HG03095 (cell line): ENCODE measurements at regions not wholly inside any gene's neighbourhood (a gene's known extent, or its start where the extent isn't known, plus 50 kb on each side); places are given as distances from the start of the nearest gene placed in this dataset.
"Not testable (repeated sequence)": the region's sequence is repeated elsewhere in the genome, so short reads cannot be mapped to it uniquely, and the experiment has no call there.

ENCODE experiments used
- ATAC-seq: cut with Tn5 transposase; IDR thresholded peaks from one replicate; pipeline ENCODE4 v1.9.1; 2021; ENCODE audit warnings: moderate library complexity; ENCODE audit not compliant: unreplicated experiment

DNA sequence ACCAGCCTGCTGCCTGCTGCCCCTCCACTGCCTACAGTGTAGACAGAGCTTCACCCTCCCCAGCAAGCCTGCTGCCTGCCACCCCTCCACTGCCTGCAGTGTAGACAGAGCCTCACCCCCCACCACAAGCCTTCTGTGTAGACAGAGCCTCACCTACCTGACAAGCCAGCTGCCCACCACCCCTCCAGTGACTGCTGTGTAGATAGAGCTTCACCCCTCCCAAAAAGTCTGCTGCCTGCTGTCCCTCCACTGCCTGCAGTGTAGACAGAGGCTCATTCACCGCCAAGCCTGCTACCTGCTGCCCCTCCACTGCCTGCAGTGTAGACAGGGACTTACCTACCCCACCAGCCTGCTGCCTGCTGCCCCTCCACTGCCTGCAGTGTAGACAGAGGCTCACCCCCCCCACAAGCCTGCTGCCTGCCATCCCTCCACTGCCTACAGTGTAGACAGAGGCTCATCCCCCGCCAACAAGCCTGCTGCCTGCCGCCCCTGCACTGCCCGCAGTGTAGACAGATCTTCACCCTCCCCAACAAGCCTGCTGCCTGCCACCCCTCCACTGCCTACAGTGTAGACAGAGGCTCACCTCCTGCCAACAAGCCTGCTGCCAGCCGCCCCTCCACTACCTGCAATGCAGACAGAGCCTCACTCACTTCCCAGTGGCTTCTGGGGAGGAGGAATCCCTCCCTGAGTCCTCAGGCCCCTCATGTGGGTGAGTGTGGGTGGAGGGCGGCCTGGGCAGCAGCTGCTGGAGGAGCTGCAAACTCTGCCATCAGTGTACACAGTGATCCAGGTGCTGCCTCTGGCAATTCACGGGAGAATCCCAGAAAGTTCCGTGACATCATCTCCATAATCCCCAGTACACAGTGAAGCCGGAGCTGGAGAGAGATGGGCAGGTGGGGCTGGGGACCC, 140.9 kb downstream of the DLL1 start:
- no peak for ATAC-seq

DNA sequence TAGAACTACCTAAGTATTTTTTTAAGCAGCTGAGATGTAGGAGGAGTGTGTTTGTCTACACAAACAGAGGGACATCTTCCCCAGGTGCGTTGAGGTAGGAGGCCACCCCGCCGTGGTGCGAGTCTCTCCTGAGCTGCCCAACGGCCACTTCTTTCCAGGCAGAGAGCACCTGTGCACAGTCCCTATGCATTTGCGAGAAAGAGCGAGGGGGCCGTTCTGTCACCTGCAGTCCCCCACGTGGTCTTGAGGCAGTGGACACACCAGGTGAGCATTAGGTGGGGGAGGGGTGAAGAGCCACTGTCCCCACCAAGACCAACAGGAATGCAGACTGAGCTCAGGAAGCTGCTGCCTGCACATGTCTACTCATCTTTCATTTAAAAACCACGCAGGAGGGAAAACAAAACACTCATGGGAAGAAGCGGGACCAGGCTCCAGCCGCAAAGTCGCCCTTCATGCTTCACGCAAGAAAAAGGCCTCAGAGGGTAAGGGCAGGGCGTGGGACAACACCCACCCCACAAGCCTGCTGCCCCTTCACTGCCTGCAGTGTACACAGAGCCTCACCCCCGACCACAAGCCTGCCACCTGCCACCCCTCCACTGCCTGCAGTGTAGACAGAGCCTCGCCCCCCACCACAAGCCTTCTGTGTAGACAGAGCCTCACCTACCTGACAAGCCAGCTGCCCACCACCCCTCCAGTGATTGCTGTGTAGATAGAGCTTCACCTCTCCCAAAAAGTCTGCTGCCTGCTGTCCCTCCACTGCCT, 142.0 kb downstream of the DLL1 start:
- ATAC-seq, result no peak

DNA sequence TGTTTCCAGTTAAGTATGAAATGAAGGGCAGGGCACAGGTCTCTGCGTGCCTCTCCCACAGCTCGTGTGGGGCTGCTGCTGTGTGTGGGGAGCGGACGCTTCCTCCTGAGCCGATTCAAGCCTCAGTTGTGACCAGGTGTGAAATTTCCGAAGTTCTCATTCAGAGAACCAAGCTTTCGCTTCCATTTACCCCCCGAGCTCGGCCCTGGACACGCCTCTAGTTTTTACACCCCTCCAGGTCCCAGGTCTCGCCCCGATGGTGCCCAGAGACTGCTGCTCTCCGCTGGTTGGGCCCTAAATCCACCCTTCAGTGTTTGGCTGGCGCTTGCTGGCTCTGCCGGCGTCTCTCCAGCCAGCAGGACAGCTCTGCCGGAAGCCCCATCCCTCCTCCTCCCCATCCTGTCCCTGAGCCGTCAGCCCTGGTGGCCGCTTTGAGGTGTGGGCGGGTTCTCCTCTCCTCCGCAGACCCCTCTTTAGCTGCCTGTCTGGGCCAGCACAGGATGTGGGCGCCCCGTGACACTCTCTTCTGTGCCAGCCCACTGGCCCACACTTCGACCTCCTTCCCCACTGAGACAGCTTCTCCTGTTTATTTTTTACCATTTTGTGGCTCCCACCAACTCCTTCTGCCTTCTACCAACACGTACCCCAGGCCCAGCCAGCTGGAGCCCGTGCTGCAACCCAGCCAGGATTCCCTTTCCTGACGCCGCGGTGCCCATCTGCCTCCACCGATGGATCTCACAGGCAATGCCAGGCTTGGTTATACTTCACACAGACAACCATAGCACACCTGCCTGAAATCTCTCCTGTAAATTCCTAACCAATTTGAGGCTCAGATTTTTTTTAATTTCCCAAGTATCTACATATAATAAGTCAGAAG, 142.8 kb downstream of the DLL1 start:
- ATAC-seq, result peak; percentile 66

DNA sequence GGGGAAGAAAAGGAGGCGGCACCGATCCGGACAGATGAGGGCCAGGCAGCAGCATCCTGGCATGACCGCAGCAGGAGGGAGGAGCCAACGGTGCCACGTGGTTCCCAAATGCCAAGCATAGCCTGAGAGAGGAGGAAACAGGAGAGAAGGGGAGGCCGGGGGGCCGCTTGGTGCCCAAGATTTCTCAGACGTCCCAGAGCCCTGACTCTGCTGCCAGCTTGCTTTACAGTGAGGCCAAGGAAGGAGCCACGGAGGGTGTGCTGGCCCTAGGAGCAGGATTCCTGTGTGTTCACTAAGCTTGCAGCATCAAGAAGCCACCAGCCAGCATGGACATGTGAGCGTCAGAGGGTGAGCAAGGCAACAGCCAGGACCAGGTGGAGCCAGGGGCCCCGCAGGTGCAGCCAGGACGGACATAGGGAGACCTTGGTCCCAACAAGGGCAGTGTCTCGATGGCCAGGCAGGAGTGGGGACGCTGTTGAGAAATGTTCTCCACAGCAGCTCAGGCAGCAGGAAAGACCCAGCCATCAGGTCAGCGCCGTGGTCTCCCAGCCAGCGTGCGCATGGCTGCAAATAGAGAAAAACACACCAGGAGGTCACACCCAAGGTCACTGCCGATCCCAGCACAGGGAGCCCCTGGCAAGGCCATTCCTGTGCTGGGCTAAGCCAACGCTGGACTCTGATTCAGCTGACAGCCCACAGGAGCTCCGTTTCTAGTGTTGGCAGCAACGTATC, 143.7 kb downstream of the DLL1 start:
- no peak for ATAC-seq

DNA sequence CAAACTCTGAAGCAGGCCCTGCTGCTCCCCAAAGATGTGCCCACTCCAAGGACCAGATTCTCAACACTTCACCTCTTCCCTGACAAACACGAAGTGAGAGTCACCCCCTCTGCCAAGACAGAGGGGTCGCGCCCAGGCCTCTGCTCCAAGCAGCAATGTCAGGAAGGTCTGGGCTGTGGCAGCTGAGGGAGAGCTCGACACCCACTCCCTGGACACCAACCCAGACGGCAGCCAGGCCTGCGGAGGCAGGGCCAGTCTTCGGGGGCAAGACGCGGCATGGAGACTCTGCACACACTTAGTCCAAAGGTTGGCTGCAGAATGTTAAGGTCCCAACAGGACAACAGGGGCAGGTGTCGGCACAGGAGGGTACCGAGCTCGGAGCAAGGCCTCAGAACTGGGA, 144.2 kb downstream of the DLL1 start:
- ATAC-seq, result no peak

GRCh38 chr6:170146131-170146530, 144.7 kb downstream of the DLL1 start:
- ATAC-seq, result not testable (repeated sequence)

- ATAC-seq, result not testable (repeated sequence)
Measured at GRCh38 chr6:170145716-170146115, 145.2 kb downstream of the DLL1 start.

DNA sequence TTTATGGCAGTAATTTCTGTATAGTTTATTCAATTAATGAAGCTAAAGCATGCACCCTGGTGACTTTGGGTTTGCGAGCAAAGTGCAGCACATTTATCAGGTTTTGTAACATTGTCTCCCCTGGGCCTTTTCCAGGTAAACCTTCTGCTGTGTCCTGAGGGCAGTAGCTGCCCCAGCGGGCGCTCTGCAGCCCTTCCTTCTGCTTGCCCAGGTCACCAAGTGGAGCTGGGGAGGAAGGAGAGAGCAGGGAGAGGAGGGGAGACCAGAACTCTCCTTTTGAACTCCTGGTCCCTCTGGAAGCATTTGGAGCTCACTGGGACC, 145.6 kb downstream of the DLL1 start:
- ATAC-seq, result no peak

DNA sequence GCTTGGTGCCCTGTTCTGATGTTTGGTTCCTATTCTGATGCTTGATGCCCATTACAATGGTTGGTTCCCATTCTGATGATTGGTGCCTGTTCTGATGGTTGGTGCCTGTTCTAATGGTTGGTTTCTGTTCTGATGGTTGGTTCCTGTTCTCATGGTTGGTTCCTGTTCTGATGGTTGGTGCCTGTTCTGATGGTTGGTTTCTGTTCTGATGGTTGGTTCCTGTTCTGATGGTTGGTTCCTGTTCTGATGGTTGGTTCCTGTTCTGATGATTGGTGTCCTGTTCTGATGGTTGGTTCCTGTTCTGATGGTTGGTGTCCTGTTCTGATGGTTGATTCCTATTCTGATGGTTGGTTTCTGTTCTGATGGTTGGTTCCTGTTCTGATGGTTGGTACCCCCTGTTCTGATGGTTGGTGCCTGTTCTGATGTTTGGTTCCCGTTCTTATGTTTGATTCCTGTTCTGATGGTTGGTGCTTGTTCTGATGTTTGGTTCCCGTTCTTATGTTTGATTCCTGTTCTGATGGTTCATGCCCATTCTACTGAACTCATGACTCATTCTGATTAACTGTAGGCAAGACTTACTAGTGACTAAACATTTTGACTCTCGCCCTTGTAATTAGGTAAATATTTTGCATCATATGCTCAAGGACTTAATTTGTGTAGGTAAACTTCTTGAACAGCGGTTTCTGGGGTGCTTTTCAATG, 146.2 kb downstream of the DLL1 start:
- ATAC-seq, result no peak

DNA sequence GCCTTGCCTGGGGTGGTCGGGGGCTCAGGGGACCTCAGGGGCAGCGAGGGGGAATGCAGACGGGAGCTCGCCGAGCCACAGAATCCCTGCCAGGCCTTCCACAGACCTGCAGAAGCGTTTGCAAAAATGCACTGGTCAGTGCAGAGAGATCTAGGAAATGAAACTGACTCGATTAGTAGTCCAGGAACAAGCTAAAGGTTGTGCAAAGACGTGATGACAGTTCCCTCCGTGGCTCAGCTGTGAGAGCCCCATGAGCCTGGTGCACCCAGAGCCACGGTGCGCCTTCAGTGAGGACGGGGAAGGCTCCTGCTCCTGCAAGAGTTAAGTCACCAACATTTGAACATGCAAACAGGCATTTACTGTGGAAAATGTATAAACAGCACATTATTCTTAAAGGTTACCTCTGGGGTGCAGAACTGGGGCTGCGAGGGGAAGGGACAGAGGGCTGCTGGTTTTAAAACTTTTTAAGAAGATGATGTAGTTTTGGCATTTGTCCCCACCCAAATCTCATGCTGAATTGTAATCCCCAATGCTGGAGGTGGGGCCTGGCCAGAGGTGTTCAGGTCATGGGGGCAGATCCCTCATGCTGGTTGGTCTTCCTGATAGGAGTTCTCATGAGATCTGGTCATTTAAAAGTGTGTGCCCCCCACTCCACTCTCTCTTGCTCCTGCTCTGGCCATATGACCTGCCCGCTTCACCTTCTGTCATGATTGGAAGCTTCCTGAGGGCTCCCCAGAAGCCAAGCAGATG, 147.3 kb downstream of the DLL1 start:
- ATAC-seq, result no peak

- no peak for ATAC-seq
Measured at GRCh38 chr6:170142559-170142958, 148.3 kb downstream of the DLL1 start.

DNA sequence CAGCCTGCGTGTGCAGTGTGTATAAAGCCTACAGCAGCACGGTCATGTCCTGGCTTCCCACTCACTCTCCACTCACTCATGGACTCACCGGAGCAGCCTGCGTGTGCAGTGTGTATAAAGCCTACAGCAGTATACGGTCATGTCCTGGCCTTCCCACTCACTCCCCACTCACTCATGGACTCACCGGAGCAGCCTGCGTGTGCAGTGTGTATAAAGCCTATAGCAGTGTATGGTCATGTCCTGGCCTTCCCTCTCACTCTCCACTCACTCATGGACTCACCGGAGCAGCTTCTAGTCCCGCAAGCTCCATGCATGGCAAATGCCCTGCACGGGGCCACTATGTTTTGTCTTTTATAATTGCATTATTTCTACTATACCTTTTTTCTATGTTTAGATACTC, 149.8 kb downstream of the DLL1 start:
- ATAC-seq, result not testable (repeated sequence)

GRCh38 chr6:170140129-170140528, 150.7 kb downstream of the DLL1 start:
- no peak for ATAC-seq

DNA sequence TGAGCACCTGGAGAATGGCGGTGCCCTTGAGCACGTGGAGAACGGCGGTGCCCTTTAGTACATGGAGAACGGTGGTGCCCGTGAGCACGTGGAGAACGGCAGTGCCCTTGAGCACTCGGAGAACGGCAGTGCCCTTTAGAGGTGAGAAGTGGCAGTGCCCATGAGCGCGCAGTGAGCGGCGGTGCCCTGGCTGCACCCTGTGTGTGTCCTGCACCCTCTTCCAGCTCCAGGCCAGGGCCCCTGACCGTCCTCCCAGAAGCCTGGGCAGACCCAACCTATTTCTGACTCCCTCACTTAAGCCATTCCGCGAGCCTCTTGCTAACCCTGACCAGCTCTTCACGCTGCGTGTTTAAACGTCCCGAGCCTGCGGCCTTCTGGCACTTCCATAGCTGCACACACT, 151.3 kb downstream of the DLL1 start:
- ATAC-seq, result no peak

GRCh38 chr6:170139046-170139445, 151.8 kb downstream of the DLL1 start:
- ATAC-seq, result not testable (repeated sequence)

DNA sequence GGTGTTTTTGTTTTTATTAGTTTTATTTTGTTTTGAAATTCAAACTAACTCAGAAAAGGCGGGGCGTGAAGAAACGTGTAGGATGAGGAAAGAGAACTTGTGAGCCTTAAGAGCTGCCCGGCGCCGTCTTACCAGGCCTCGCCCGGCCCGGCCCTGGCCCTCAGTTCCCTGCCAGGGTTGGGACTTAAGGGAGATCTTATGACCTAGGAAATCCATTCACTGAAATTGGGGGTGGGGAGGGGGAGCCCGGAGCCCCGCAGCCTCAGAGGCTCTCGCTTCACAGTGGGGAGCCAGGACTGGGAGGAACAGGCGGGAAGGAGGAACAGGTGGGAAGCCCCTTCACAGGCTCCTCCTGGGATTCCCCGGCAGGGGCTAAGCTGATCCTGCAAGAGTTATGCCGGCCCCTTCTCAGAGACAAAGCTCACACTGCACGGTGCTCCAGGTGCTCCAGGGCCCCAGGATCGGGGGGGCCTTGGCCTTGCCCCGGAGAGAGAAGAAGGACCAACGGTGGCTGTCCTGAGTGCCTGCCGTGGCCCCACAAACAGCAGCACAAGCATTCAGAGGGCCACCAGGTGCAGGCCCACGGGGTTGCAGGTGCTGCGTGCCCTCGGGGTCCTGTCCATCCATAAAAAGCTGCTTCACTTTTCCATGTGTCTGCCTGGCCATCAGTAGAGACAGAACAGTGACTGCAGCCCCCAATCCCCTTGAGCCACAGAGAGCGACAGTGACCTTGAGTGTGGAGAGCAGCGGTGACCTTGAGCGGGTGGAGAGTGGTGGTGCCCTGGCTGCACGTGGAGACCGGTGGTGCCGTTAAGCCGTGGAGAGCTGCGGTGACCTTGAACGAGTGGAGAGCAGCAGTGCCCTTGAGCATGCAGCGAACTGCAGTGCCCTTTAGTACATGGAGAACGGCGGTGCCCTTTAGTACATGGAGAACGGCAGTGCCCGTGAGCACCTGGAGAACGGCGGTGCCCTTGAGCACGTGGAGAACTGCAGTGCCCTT, 152.7 kb downstream of the DLL1 start:
- ATAC-seq, result no peak

DNA sequence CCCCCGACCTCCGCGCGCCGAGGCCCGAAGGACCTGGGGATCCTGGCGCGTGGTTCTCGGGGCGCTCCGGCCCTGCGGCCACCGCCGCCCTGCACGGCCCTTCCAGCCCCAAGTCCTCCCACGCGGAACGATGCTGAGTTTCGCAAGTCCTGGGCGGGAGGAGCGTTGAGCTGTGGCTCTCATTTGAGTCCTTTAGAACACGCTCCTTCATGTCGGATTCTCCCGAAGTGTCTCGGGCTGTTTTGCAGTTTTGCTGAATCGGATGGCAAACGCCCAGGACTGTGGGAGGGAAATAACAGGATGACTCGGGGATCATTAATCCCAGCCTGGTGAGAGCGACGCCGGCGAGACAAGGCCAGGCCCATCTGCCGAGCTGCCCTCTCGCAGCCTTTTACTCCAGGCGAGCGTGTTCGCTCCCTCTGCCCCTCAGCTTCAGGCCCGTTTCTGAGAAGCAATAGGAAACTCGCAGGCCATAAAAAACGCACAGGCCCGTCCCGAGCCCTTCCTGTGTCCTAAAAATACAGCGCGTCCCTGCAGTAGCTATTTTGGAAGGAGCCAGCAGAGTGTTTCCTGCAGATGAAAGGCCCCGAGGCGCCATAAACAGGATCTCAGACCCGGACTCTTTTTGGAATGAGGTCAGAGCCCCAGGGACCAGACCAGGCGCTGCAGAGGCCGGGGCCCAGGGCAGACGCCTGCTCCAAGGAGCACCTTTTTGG, 153.5 kb downstream of the DLL1 start:
- ATAC-seq, result no peak
